ENCODE measurements at regions not wholly inside any gene's neighbourhood (a gene's known extent, or its start where the extent isn't known, plus 50 kb on each side); places are given as distances from the start of the nearest gene placed in this dataset.
"Not testable (repeated sequence)": the region's sequence is repeated elsewhere in the genome, so short reads cannot be mapped to it uniquely, and the experiment has no call there.

DNA sequence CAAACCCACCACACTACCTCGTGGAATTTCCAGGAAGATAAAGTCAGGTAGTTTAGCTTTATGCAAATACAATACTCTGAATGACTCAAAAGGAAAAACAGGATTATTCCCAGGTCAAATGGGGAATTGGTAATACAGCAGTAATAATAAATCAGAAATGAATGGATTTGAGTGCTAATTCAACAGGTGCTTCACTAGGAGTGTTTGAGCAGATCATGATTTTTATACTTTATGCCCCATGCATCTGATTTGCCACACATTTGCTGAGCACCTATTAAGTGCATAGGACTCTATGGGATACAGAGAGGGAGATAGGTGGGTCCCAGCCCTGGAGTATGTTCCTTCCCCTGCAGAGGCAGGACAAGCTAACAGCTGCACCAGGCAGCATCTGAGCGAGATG, 381.4 kb upstream of the PODXL start:
- 65% methylated on average over 2 of the region's 2 CpGs for whole genome bisulfite sequencing
- no peak overlapping the region for H3K4me3 ChIP-seq
- peaks cover 12% of the 10 kb centered on the region for H3K27me3 ChIP-seq
- no peaks in the 10 kb centered on the region for H3K36me3 ChIP-seq
- no peak overlapping the region for H3K27ac ChIP-seq
- H3K9me3 ChIP-seq, result no peaks in the 10 kb centered on the region
- H3K4me1 ChIP-seq, result peaks cover 6% of the 10 kb centered on the region
- DNase-seq (ENCODE audit: low spot score in 2 of 2), result no peak
- no peak for TF ChIP-seq EP300 (IDR thresholded peaks at IDR 0.05)
- TF ChIP-seq POLR2A (IDR thresholded peaks at IDR 0.05), result no peak
- TF ChIP-seq, protein P1, sequence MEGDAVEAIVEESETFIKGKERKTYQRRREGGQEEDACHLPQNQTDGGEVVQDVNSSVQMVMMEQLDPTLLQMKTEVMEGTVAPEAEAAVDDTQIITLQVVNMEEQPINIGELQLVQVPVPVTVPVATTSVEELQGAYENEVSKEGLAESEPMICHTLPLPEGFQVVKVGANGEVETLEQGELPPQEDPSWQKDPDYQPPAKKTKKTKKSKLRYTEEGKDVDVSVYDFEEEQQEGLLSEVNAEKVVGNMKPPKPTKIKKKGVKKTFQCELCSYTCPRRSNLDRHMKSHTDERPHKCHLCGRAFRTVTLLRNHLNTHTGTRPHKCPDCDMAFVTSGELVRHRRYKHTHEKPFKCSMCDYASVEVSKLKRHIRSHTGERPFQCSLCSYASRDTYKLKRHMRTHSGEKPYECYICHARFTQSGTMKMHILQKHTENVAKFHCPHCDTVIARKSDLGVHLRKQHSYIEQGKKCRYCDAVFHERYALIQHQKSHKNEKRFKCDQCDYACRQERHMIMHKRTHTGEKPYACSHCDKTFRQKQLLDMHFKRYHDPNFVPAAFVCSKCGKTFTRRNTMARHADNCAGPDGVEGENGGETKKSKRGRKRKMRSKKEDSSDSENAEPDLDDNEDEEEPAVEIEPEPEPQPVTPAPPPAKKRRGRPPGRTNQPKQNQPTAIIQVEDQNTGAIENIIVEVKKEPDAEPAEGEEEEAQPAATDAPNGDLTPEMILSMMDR (IDR thresholded peaks at IDR 0.05), result no peak

- H3K27me3 ChIP-seq, result peaks cover 11% of the 10 kb centered on the region
- no peak overlapping the region for H3K27ac ChIP-seq
- no peak overlapping the region for H3K4me3 ChIP-seq
- WGBS, result 65% methylated on average over 3 of the region's 3 CpGs
- TF ChIP-seq, protein P1 (IDR thresholded peaks at IDR 0.05), result no peak
- TF ChIP-seq EP300 (IDR thresholded peaks at IDR 0.05), result no peak
- TF ChIP-seq POLR2A (IDR thresholded peaks at IDR 0.05), result no peak
- no peak for TF ChIP-seq POLR2AphosphoS5 (IDR thresholded peaks at IDR 0.05)
- H3K4me1 ChIP-seq, result peaks cover 6% of the 10 kb centered on the region
- no peak for DNase-seq (ENCODE audit: low spot score in 2 of 2)
- no peaks in the 10 kb centered on the region for H3K9me3 ChIP-seq
- no peaks in the 10 kb centered on the region for H3K36me3 ChIP-seq
Observed at GRCh38 chr7:131935180-131935579, 378.8 kb upstream of the PODXL start.

DNA sequence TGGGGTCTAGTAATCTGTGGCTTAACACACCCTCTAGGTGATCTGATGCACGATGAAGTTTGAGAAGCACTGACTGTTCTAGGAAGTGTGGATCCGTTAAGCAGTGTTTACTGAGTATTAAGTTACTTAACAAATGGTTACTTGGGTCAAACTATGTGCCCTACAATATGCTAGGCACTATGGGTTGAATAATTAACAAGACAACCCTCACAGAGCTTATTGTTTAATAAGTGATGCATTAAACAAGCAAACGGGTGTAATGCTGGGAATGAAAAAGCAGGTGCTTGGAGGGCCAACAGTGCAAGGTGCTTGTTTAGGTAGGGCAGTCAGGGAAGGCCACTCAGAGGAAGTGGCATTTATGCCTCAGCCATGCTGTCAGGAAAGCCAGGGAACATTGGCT, 378.0 kb upstream of the PODXL start:
- H3K9me3 ChIP-seq, result no peaks in the 10 kb centered on the region
- peaks cover 11% of the 10 kb centered on the region for H3K27me3 ChIP-seq
- H3K27ac ChIP-seq, result no peak overlapping the region
- H3K36me3 ChIP-seq, result no peaks in the 10 kb centered on the region
- H3K4me1 ChIP-seq, result peaks cover 6% of the 10 kb centered on the region
- TF ChIP-seq POLR2A (IDR thresholded peaks at IDR 0.05), result no peak
- TF ChIP-seq, protein P1 (IDR thresholded peaks at IDR 0.05), result no peak
- no peak for TF ChIP-seq EP300 (IDR thresholded peaks at IDR 0.05)
- no peak for TF ChIP-seq POLR2AphosphoS5 (IDR thresholded peaks at IDR 0.05)
- DNase-seq (ENCODE audit: low spot score in 2 of 2), result no peak
- no peak overlapping the region for H3K4me3 ChIP-seq
- WGBS, result 47% methylated on average over 3 of the region's 3 CpGs

DNA sequence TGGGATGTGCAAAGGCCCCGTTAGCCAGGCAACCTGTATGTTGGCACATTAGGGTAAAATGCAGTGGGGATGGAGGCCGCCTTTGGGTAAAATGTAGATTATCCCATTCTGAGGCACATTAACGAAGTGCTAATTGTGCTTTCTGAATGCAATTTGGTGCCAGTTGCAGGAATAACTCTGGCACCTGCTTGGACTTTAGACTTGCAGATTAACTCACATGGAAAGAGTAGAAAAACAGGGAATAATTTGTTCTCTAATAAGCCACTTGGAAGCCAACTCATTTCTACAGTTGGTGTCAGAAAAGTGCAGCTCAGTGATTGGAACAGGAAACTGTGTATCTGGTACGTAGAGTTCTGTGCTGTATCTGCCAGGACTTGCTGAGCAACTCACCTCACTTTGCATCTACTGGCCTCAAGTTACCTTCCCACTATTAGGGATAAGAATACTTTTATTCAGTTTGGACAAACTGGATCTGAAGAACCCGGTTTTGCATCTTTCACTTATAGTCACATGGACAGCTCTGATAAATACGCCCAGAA, 377.4 kb upstream of the PODXL start:
- no peaks in the 10 kb centered on the region for H3K9me3 ChIP-seq
- no peak overlapping the region for H3K4me3 ChIP-seq
- DNase-seq (ENCODE audit: low spot score in 2 of 2), result no peak
- WGBS, result 58% methylated on average over 6 of the region's 6 CpGs
- H3K36me3 ChIP-seq, result no peaks in the 10 kb centered on the region
- peaks cover 6% of the 10 kb centered on the region for H3K4me1 ChIP-seq
- no peak overlapping the region for H3K27ac ChIP-seq
- H3K27me3 ChIP-seq, result peaks cover 17% of the 10 kb centered on the region
- TF ChIP-seq POLR2AphosphoS5 (IDR thresholded peaks at IDR 0.05), result no peak
- TF ChIP-seq, protein P1 (IDR thresholded peaks at IDR 0.05), result no peak
- TF ChIP-seq EP300 (IDR thresholded peaks at IDR 0.05), result no peak
- no peak for TF ChIP-seq POLR2A (IDR thresholded peaks at IDR 0.05)

- DNase-seq (ENCODE audit: low spot score in 2 of 2), result not testable (repeated sequence)
- WGBS, result 85% methylated on average over 2 of the region's 2 CpGs
Observed at GRCh38 chr7:131933219-131933618, 376.8 kb upstream of the PODXL start.

GRCh38 chr7:131932271-131932670, 375.8 kb upstream of the PODXL start:
- H3K36me3 ChIP-seq, result no peaks in the 10 kb centered on the region
- H3K4me3 ChIP-seq, result no peak overlapping the region
- no peak overlapping the region for H3K27ac ChIP-seq
- no peak for TF ChIP-seq POLR2A (IDR thresholded peaks at IDR 0.05)
- TF ChIP-seq EP300 (IDR thresholded peaks at IDR 0.05), result no peak
- TF ChIP-seq, protein P1 (IDR thresholded peaks at IDR 0.05), result no peak
- TF ChIP-seq POLR2AphosphoS5 (IDR thresholded peaks at IDR 0.05), result no peak
- H3K27me3 ChIP-seq, result peaks cover 27% of the 10 kb centered on the region
- H3K9me3 ChIP-seq, result no peaks in the 10 kb centered on the region
- no peak for DNase-seq (ENCODE audit: low spot score in 2 of 2)
- H3K4me1 ChIP-seq, result peaks cover 6% of the 10 kb centered on the region
- WGBS, result 62% methylated on average over 5 of the region's 5 CpGs

More at GRCh38 chr7:131933219-131933618, 376.8 kb upstream of the PODXL start:
- not testable (repeated sequence) for H3K4me1 ChIP-seq, H3K4me3 ChIP-seq, H3K9me3 ChIP-seq, H3K27ac ChIP-seq, H3K36me3 ChIP-seq
- peaks cover 18% of the 10 kb centered on the region for H3K27me3 ChIP-seq
